NCI-H2081 treated with DMSO at 0.1 percent for 48 hours (cell line): ENCODE measurements at regions not wholly inside any gene's neighbourhood (a gene's known extent, or its start where the extent isn't known, plus 50 kb on each side); places are given as distances from the start of the nearest gene placed in this dataset.

Experiments
- DNase-seq: peaks from one replicate; lab custom pipeline; 2025; lab: John Stamatoyannopoulos, UW

DNA sequence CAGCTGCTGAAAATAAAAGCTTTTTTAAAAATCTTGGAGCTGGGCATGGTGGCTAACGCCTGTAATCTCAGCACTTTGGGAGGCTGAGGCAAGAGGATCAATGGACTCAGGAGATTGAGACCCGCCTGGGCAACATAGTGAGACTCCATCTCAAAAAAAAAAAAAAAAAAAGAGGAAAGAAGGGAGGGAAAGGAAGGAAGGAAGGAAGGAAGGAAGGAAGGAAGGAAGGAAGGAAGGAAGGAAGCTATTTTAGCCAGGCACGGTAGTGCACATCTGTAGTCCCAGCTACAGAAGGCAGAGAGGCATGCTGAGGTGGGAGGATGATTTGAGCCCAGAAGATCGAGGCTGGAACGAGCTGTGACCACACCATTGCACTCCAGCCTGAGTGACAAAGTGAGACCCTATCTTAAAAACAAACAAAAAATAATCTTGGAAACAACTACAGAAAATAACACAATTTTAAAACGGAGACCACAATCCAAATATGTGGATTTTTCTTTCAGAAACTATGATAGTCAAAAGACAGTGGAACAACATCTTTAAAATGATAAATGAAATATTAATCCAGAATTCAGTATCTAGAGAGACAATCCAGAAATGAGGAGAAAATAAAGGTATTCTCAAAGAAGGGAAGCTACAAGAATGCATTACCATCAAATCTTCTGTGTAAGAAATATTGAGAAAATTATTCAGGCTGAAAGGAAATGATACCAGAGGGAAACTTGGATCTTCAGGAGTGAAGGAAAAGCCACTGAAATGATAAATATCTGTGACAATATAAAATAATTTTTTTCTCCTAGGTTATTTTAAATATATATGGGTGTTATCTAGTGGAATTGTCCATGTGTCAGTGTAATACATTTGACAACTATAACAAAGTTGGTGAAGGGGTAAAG is 182.0 kb downstream of the GPX5 start:
- DNase-seq, result no peak

DNA sequence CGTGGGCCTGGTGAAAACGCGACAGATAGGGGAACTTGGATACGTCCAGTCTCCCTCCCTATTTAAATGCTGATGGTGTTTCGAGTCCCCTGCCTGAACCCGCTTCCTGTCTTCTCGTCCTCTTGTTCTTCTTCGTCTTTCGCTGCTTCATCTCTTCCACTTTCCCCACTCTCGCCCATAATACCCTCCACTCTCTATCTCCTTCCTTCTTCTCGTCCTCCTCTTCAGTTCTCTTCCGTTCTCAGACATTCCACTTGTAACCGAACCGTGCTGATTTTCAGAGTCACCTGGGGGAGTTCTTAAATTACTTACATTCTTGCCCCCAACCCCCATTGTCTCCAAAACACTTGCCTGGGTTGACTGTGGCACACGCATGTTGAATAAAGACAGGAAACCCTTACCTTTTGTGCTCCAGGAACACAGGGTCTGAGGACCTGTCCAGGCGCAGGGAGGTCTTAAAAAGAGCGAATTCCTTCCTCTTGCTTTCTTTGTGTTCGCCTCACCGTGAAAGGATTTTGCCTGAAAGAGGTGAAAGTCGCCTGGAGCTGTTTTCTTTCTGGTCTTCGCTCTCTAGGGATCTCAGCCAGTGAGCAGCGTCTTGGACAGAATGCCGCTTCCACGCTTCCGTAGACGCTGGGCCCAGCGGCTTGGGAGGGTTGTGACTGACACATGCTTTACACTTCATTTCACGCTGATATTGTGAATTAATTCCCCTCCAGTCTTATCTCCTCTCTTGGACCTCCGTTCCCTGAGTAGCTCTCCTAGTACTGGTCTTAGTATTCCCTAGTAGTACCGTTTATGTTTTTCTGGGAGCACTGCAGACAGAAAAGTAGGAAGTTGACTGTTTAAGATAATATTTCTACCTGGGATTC is 184.0 kb downstream of the GPX5 start:
- no peak for DNase-seq

DNA sequence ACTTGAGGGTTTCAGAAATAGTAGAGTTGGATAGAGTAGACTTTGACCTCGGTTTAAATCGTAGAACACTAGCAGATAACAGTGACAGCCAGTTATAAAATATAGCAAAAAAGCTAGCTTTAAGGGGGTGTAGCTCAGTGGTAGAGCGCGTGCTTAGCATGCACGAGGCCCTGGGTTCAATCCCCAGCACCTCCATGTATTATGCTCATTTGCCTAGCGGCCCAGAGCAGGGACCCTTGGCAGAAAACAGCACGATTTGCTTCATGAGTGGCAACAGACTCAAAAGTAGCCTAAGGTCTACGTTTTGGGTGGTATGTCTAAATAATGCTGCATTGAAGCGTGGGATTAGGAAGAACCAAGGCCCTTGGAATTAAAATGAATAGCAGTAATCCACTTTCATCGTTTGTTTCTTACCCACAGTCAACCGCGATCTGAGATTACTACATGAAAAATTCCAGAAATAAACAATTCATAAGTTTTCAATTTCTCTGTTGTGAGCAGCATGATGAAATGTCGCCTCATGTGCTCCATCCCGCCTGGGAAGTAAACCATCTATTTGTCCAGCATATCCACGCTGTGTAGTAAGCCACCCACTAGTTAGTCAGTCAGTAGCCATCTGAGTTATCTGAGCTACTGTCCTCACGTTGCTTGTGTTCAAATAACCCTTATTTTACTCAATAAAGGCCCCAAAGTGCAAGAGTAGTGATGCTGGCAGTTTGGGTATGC is 184.9 kb downstream of the GPX5 start:
- no peak for DNase-seq

DNA sequence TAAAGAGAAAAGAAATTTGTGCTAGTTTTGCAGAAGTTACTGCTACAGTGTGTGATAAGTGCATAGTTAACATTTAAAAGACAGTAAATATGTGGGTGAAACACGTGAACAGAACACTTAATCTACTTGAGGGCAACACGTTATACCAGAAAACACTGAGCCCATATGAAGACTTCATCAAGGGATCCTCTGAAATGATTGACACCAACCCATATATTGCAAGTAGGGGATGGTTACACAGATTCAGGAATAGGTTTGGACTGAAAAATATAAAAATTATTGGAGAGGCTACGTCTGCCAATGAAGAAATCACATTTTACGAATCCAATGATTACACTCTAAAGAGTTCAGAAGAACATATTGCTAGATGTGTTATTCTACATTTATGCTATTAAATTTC is 185.6 kb downstream of the GPX5 start:
- DNase-seq, result no peak

DNA sequence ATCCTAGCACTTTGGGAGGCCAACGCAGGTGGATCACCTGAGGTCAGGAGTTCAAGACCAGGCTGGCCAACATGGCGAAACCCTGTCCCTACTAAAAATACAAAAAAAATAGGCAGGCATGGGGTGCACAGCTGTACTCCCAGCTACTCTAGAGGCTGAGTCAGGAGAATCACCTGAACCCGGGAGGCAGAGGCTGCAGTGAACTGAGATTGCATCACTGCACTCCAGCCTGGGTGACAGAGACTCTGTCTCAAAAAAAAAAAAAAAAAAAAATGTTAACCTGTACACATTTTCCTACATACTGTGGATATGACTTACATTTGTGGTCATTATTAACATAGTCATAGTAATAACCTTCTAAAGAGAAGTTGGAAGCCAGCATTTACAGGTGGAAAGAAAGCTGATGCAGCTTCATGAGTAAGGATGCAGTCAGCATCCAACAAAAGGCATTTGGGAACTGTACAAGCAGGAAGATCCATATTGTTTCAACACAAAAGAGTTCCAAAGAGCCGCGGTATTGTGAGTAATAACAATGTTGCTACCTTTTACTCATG is 186.2 kb downstream of the GPX5 start:
- DNase-seq, result no peak

DNA sequence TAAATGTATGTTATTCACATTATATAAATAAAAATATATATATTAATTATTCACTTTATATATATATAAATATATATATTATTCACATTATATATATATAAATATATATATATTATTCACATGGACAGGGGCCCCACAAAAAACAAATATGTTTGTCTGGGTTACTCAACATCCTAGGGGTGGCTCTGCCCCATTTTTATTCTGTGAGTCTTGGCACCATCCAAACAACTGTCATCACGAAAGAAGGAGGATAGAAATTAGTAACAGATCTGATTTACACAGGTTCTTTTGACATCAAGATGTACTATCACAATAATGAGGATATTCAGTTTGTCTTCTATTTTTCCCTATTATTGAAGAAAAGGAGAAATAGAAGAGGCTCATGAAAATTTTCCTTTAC is 187.3 kb downstream of the GPX5 start:
- no peak for DNase-seq

DNA sequence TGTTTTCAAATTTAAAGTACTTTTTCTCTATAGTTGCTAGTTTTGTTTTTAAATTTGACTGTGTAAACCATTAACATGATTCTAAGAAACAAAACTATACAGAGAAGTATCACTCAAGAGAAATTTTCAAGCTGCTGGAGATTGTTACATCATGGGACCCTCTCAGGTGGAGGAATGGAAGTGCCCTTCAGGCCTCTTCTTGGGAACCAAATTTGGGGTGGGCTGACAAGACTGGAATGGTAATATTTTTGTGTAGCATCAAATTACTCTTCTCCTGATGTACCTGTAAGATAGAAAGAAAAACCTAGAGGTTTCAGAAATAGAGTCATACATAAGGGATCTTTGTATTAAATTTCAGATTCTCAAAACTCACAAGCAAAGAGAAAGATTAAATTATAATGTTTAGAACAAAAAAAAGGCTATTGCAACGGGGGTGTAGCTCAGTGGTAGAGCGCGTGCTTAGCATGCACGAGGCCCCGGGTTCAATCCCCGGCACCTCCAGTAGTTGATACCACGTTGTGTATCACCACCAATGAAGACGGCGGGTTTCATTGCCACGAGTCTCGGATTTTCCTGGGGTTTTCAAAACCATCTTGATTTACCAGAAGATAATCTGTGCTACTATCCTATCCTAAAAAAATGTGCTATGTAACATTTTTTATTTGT is 193.7 kb downstream of the GPX5 start:
- no peak for DNase-seq

DNA sequence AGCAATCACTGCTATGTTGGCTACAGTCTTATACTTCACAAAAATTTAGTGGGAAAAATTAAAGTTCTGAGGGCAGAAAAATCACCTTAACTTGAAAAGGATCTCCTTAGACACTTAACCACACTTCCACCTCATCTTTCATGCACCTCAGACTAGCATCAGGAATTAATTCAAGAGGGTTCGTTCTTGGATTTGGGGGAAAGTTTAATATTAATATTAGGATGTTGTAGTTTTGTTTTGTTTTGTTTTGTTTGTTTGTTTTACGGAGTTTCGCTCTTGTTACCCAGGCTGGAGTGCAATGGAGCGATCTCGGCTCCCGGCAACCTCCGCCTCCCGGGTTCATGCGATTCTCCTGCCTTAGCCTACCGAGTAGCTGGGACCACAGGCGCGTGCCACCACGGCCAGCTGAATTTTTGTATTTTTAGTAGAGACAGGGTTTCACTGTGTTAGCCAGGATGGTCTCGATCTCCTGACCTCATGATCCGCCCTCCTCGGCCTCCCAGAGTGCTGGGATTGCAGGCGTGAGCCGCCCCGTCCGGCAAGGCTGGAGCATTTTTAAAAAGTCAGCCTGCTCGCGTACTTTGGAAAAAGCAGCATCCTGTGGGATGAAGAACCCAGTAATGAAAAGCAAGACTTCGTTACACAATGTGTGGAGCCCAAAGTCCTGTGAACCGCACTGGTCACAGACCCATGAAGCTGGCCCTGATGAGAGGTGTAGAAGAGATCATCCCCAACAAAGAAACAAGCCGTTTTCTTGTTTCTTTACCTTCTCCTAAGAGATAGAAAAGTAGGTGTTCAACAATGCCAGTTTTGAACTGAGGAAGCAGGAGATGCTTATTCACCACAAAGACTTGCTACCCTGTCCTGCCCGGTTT is 194.9 kb downstream of the GPX5 start:
- DNase-seq, result no peak

DNA sequence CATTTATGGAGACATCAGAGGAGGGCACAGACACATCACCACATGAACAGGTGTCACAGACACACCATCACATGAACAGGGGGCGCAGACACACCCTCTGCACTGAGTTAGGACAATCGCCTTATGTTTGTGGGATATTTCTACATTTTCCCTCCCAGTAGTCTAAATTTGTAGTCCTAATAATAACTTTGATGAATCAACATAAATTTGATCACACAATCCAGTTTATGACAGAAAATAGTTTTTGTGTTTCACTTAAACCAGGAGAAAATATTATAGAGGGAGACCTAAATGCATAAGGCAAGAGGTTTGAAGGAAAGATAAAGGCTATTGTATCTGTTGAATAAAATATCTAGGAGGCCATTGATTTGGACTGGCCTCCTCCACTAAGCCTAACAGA is 195.7 kb downstream of the GPX5 start:
- no peak for DNase-seq

DNA sequence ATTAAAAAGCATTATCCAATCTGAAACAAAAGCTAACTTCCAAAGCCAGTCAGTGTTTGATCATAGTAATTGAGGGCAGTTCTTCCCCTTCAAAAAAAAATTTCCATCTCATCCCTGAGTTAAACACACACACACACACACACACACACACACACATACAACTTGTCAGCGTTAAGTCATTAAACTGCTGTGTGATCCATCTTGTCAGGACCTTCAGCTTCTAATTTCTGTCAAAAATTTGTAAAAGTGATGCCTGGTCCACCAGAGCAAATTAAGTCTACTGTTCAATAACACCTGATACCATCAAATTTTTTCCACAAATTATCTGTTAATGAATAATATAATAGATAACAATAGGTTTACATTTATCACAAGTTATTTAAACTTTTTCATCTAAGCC is 198.7 kb downstream of the GPX5 start:
- no peak for DNase-seq

DNA sequence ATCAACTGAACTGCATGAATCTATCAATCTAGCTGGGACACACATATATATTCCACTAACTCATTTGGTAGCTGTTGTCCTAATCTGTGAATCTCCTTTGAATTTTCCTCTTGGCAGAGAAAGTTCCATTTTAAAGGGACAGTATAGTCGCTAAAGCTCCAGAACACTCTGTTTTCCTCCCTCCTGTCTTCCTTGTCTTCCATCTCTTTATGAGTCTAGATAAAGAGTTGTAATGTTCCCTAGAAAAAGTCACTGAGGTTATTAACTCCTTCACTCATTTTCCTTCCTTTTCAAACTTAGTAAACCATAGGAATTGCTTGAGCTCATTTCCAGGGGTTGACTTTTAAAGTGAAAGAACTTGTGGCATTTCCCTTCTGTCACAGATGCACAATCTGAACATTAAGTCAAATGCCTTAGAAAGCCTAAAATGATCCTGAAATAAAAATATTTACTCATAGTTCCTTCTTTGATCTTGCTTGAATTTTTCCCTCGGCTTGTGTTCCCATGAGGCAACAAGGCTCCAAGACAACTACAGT is 198.4 kb downstream of the TRIM27 start:
- no peak for DNase-seq

DNA sequence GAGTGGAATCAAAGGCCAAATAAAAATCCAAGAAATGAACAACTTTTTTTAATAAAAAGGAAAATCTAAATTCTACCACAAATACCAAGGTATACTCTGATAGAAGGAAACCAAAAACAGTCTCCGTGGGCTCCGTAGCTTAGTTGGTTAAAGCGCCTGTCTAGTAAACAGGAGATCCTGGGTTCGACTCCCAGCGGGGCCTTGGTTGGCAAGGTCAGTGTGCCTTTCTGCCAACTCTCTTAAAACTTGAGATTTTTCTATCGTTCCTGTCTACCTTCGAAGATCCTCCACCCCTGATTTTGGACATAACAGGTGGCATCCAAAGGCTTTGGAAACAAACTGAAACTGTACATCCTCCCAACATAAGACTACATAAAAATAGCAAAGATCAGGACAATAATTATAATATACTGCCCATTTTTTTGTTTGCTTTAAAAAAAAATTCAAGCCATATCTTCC is 197.9 kb downstream of the TRIM27 start:
- DNase-seq, result no peak

DNA sequence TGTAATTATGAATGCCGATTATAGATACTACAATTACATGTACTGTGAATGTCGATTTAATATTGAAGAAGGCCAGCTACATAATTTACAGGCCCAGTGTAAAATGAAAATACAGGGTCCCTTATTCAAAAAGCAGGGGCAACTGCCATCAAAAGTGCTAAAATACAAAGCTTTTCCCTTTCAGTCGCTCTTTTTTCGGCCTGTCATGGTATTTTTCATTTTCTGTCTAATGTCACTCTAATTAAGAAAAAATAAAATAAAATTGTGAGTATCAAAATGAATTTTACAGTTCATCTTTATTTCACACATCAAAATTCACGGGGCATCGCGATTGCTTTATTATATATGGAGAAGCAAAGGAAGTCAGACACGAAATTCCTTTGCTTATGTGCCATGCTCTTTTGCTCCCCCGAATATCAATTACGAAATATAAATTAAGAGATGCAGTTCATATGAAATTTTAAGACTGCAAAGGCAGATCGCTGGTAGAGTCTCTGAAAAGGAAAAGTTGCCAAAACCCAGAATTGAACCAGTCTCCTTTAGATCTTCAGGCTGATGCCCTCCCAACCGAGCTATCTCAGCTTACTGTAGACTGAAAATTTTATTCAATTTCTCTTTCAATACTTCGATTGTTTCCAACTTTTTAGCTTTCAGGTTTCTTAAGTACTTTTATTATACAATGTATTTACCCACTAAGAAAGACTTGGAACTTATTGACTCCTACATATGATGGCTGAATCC is 197.0 kb downstream of the TRIM27 start:
- DNase-seq, result no peak

DNA sequence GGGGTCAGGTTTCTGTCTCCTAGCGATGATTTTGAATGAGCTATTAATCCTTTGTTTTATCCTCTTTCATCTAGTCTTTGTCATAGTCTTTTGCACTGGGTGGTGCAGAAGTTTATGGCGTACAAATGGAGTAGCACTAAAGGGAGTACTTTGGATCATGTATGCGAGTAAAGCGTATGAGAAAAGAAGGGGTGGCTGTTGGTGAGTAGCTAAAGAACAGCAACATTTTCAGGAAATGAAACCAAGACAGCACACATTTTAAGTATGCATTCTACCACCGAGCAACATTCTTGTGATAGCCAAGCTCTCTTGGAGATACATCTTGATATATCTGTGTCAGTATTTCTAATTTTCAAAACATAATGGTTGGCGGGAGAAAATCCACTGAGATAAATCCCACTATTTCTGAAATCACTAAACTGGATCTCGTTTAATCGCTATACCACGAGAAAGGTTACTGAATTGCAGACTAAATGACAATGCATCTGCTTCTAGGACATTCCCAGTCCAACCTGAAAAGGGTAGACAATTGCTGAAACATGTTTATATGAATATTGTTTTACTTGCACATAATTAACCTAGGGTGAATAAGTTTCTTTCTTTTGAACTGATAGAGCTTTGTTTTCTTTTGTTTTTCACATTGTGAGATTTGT is 196.1 kb downstream of the TRIM27 start:
- no peak for DNase-seq

DNA sequence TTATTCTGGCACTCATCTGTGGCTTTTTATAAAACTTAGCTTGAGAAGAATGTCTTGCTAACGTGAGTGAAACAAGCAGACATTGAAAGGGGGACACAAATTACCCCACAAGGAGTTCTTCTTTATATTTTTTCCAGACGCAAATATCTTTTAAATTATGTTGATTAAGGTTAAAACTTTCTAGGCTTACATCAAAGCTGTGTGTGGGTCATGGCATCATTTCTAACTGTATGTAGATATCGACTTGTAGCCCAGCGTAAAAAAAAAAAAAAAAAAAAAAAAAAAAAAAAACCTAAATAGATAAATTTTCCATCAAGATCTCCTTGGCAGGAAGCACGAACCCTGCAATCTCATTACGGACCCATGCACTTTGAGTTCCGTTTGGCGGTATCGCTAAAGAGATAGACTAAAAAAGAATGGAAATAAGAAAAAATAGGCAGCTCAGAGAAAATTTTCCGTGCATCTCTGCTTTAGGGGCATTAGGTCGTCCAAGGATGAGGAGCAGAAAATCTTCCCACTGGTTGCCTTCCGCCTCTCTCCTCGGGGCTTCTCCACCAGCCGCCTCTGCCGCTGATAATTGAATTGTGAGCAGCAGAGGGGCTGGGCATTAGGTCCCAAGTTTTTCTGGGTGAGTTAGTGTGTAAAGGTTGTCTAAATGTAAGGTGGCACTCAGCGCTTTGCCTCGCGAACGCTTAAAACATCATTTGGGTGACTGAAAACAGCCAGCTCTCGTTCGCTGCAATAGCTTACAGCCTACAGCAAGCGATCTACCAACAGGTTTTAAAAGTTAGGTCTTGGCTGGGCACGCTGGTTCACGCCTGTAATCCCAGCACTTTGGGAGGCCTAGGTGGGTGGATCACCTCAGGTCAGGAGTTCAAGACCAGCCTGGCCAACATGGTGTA is 194.0 kb downstream of the TRIM27 start:
- no peak for DNase-seq

DNA sequence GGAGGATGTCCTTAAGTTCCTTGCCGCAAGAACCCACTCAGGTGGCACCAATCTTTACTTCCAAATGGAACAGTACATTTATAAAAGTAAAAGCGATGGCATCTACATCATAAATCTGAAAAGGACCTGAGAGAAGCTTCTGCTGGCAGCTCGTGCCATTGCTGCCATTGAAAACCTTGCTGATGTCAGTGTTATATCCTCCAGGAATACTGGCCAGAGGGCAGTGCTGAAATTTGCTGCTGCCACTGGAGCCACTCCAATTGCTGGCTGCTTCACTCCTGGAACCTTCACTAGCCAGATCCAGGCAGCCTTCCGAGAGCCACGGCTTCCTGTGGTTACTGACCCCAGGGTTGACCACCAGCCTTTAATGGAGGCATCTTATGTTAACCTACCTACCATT is 191.7 kb downstream of the TRIM27 start:
- DNase-seq, result no peak

DNA sequence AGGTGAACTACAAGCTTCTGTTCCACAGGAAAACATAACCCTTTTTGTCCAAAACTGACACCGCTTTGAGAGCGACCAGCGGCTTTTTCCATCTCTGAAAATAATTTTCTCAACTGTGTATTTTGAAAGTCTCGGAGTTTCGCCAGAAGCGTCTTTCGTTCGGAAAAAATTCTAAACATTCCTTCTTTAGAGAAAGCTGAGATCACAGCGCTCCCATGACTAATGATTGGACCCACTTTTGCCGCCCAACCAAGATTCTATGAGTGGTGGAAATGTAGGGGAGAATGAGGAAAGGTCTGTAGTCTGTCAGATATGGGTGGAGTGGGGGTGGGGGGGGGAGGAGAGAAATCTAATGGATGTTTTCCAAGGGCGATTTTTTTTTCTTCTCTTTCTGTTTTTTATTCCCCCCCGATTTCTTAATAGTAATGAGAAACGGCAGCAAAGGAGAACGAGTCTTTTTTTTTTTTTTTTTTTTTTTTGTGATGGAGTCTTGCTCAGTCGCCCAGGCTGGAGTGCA is 189.3 kb downstream of the TRIM27 start:
- DNase-seq, result no peak

DNA sequence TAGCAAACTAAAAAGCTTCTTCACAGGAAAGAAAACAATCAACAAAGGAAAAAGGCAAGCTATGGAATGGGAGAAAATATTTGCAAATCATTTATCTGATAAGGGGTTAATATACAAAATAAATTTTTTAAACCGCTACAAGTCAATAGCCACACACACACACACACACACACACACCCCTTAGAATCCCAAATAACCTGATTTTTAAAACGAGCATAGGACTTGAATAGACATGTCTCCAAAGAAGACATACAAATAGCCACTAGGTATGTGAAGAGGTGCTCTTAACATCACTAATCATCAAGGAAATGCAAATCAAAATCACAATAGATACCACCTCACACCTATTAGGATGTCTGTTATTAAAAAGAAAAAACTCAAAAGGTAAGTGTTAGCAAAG is 187.7 kb downstream of the TRIM27 start:
- no peak for DNase-seq
